ENCODE measurements at regions not wholly inside any gene's neighbourhood (a gene's known extent, or its start where the extent isn't known, plus 50 kb on each side); places are given as distances from the start of the nearest gene placed in this dataset.

DNA sequence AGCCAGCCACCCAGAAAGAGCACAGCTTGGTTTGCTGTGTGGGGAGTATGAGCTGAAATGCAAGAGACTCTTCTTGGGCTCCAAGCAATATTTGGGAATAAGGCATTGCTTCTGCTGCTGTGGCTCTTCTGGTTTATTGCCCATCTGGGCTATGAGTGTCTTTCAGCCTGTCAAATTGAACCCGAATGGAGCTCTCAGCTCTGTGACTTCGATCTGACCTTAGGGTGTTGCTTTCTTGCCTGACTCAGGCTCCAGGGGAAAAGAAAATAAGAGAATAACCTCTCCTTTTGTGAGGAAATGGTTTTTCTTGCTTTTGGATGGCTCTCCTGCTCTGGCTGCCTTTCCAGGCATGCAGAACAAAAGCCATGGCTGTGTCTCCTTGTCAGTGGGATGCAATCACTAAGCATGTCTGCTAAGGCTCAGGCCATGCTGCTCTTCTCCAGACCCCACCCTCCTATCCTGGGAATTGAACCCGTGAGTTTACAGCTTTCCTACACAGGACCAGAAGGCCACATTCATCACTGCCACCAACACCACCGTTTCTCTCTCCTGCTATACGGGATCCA lies 169.4 kb upstream of the JAG1 start:
- no peak overlapping the region for H3K4me3 Mint-ChIP-seq
- Histone ChIP-seq H3K4me1 (ENCODE audit: insufficient read depth) (no peaks in the 10 kb centered on the region), H3F3A (replicated peaks; ENCODE audit: low read depth) (no peaks in the 10 kb centered on the region), H3K27me3 (ENCODE audit: insufficient read depth) (no peaks in the 10 kb centered on the region), H2AFZ (no peak overlapping the region), H4K20me1 (replicated peaks; ENCODE audit: insufficient read depth) (no peaks in the 10 kb centered on the region), H3K4me2 (no peak overlapping the region), H3K4me3 (no peak overlapping the region), H3K9me2 (ENCODE audit: insufficient read depth) (peaks cover 11% of the 10 kb centered on the region; the same call in 1 of the 2 replicates), H3K27ac (ENCODE audit: low read depth) (no peak overlapping the region), H3K79me2 (replicated peaks; ENCODE audit: insufficient read depth) (no peaks in the 10 kb centered on the region), H3K36me3 (ENCODE audit: insufficient read depth) (no peaks in the 10 kb centered on the region)
- no peak for TF ChIP-seq EZH2phosphoT487 (IDR thresholded peaks at IDR 0.05; ENCODE audit: unreplicated experiment)
- TF ChIP-seq, protein P1, sequence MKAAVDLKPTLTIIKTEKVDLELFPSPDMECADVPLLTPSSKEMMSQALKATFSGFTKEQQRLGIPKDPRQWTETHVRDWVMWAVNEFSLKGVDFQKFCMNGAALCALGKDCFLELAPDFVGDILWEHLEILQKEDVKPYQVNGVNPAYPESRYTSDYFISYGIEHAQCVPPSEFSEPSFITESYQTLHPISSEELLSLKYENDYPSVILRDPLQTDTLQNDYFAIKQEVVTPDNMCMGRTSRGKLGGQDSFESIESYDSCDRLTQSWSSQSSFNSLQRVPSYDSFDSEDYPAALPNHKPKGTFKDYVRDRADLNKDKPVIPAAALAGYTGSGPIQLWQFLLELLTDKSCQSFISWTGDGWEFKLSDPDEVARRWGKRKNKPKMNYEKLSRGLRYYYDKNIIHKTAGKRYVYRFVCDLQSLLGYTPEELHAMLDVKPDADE (IDR thresholded peaks at IDR 0.05) = no peak
- no peak for TF ChIP-seq JUNB (IDR thresholded peaks at IDR 0.05; ENCODE audit: unreplicated experiment)
- no peak overlapping the region for H3K27ac Mint-ChIP-seq
- peaks cover 4% of the 10 kb centered on the region for H3K27me3 Mint-ChIP-seq (ENCODE audit: insufficient read depth, low read depth, poor library complexity)
- H3K9me3 Mint-ChIP-seq = peaks cover 15% of the 10 kb centered on the region
- ATAC-seq = no peak
- H3K36me3 Mint-ChIP-seq (ENCODE audit: low read depth) = peaks cover 7% of the 10 kb centered on the region; the same call in 1 of the 3 replicates
- no peaks in the 10 kb centered on the region for H3K4me1 Mint-ChIP-seq
- no peak for DNase-seq (ENCODE audit: low spot score)

DNA sequence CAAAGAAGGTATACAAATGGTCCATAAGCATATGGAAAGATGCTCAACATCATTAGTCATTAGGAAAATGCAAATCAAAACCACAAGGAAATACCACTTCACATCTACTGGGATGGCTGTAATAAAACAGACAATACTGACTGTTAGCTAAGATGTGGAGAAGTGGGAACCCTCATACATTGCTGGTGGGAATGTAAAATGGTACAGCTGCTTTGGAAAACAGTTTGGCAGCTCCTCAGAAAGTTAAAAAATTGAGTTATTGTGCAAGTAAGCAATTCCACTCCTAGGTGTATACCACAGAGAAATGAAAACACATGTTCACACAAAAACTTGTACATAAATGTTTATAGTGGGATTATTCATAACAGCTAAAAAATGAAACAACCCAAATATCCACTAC lies 173.0 kb upstream of the JAG1 start:
- H3F3A ChIP-seq (replicated peaks; ENCODE audit: low read depth) = no peaks in the 10 kb centered on the region
- no peaks in the 10 kb centered on the region for H3K4me1 ChIP-seq (ENCODE audit: insufficient read depth)
- Mint-ChIP-seq H3K27me3 (ENCODE audit: insufficient read depth, low read depth, poor library complexity) (peaks cover 4% of the 10 kb centered on the region), H3K4me1 (peaks cover 6% of the 10 kb centered on the region; the same call in 2 of the 3 replicates), H3K9me3 (peaks cover 5% of the 10 kb centered on the region; the same call in 2 of the 3 replicates), H3K27ac (no peak overlapping the region), H3K36me3 (ENCODE audit: low read depth) (no peaks in the 10 kb centered on the region), H3K4me3 (no peak overlapping the region)
- peaks cover 3% of the 10 kb centered on the region; the same call in 1 of the 2 replicates for H3K9me2 ChIP-seq (ENCODE audit: insufficient read depth)
- H3K27ac ChIP-seq (ENCODE audit: low read depth) = no peak overlapping the region
- no peaks in the 10 kb centered on the region for H3K79me2 ChIP-seq (replicated peaks; ENCODE audit: insufficient read depth)
- no peaks in the 10 kb centered on the region for H3K36me3 ChIP-seq (ENCODE audit: insufficient read depth)
- H3K4me2 ChIP-seq = no peak overlapping the region
- H3K27me3 ChIP-seq (ENCODE audit: insufficient read depth) = no peaks in the 10 kb centered on the region
- TF ChIP-seq, protein P2, sequence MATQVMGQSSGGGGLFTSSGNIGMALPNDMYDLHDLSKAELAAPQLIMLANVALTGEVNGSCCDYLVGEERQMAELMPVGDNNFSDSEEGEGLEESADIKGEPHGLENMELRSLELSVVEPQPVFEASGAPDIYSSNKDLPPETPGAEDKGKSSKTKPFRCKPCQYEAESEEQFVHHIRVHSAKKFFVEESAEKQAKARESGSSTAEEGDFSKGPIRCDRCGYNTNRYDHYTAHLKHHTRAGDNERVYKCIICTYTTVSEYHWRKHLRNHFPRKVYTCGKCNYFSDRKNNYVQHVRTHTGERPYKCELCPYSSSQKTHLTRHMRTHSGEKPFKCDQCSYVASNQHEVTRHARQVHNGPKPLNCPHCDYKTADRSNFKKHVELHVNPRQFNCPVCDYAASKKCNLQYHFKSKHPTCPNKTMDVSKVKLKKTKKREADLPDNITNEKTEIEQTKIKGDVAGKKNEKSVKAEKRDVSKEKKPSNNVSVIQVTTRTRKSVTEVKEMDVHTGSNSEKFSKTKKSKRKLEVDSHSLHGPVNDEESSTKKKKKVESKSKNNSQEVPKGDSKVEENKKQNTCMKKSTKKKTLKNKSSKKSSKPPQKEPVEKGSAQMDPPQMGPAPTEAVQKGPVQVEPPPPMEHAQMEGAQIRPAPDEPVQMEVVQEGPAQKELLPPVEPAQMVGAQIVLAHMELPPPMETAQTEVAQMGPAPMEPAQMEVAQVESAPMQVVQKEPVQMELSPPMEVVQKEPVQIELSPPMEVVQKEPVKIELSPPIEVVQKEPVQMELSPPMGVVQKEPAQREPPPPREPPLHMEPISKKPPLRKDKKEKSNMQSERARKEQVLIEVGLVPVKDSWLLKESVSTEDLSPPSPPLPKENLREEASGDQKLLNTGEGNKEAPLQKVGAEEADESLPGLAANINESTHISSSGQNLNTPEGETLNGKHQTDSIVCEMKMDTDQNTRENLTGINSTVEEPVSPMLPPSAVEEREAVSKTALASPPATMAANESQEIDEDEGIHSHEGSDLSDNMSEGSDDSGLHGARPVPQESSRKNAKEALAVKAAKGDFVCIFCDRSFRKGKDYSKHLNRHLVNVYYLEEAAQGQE (IDR thresholded peaks at IDR 0.05; ENCODE audit: unreplicated experiment) = no peak
- no peak for TF ChIP-seq CREB1 (CRISPR knock-in tag; IDR thresholded peaks at IDR 0.05; ENCODE audit: low read depth)
- TF ChIP-seq, protein P1 (IDR thresholded peaks at IDR 0.05) = no peak
- ATAC-seq (no peak), DNase-seq (ENCODE audit: low spot score) (no peak)
- no peak overlapping the region for H2AFZ ChIP-seq
- H3K4me3 ChIP-seq = no peak overlapping the region
- no peaks in the 10 kb centered on the region for H4K20me1 ChIP-seq (replicated peaks; ENCODE audit: insufficient read depth)

Data from GM23338 (cell line).